Neural cell (in vitro differentiated cells): ENCODE measurements at regions not wholly inside any gene's neighbourhood (a gene's known extent, or its start where the extent isn't known, plus 50 kb on each side); places are given as distances from the start of the nearest gene placed in this dataset.

ENCODE experiments used
- H2AFZ ChIP-seq: fragments of 200-600, 300-800 bp; sonication (generic), shearing (Covaris generic); 2 replicates; pipeline ENCODE4 v1.6.0; 2014; ENCODE audit warnings: low read depth, mild to moderate bottlenecking, antibody characterized with exemption, low read length, moderate library complexity
- H3F3A ChIP-seq: fragments of 200-600 bp; shearing (Covaris generic); 2 replicates; pipeline ENCODE4 v1.6.1; 2016; ENCODE audit warnings: mild to moderate bottlenecking, moderate library complexity, mixed read lengths, antibody characterized with exemption, low read length; ENCODE audit not compliant: insufficient read depth, poor library complexity, severe bottlenecking
- H3K27ac ChIP-seq: fragments of 200-600, 300-800 bp; sonication (generic), shearing (Covaris generic); 2 replicates; pipeline ENCODE4 v1.5.1; 2014; ENCODE audit warnings: mild to moderate bottlenecking, low read length, moderate library complexity
- H3K27me3 ChIP-seq: fragments of 300-800, 200-600 bp; sonication (generic), shearing (Covaris generic); 2 replicates; pipeline ENCODE4 v1.6.0; 2014; ENCODE audit warnings: mild to moderate bottlenecking, low read depth, low read length, moderate library complexity; ENCODE audit not compliant: insufficient read depth
- H3K36me3 ChIP-seq: fragments of 300-800, 200-600 bp; sonication (generic), shearing (Covaris generic); 2 replicates; pipeline ENCODE4 v1.5.1; 2014; ENCODE audit warnings: mild to moderate bottlenecking, antibody characterized with exemption, low read length, moderate library complexity; ENCODE audit not compliant: insufficient read depth
- H3K4me2 ChIP-seq: fragments of 300-800, 200-600 bp; sonication (generic), shearing (Covaris generic); 2 replicates; pipeline ENCODE4 v1.6.0; 2014; ENCODE audit warnings: mild to moderate bottlenecking, low read length
- H3K4me3 ChIP-seq: fragments of 300-800, 200-600 bp; sonication (generic), shearing (Covaris generic); 2 replicates; pipeline ENCODE4 v1.5.1; 2014; ENCODE audit warnings: mild to moderate bottlenecking, low read length, moderate library complexity
- H3K79me2 ChIP-seq: fragments of 200-600 bp; shearing (Covaris generic); replicated peaks from 2 replicates; pipeline ENCODE4 v1.6.0; 2014; ENCODE audit warnings: mild to moderate bottlenecking, low read length, moderate library complexity; ENCODE audit not compliant: insufficient read depth
- H3K9ac ChIP-seq: fragments of 300-800, 200-600 bp; sonication (generic), shearing (Covaris generic); 2 replicates; pipeline ENCODE4 v1.6.1; 2016; ENCODE audit warnings: mild to moderate bottlenecking, low read length, mixed read lengths
- H3K9me2 ChIP-seq: fragments of 200-600 bp; shearing (Covaris generic); 2 replicates; pipeline ENCODE4 v1.6.1; 2016; ENCODE audit warnings: mild to moderate bottlenecking, low read length, mixed read lengths; ENCODE audit not compliant: insufficient read depth
- H3K9me3 ChIP-seq: fragments of 200-600, 300-800 bp; sonication (generic), shearing (Covaris generic); 2 replicates; pipeline ENCODE4 v1.6.1; 2016; ENCODE audit warnings: mild to moderate bottlenecking, mixed run types, low read length, moderate library complexity, mixed read lengths
- H4K20me1 ChIP-seq: fragments of 200-600 bp; shearing (Covaris generic); 2 replicates; pipeline ENCODE4 v1.6.1; 2016; ENCODE audit warnings: mild to moderate bottlenecking, mixed run types; ENCODE audit not compliant: insufficient read depth
- EP300 ChIP-seq: fragments of 450-650 bp; conservative IDR thresholded peaks from 2 replicates; pipeline ENCODE4 v1.6.1; 2014; ENCODE audit warnings: antibody characterized with exemption, mild to moderate bottlenecking, moderate library complexity; ENCODE audit not compliant: poor library complexity, severe bottlenecking
- EZH2 ChIP-seq: fragments of 200-600, 300-800 bp; shearing (Covaris generic), sonication (generic); IDR thresholded peaks from 2 replicates; pipeline ENCODE4 v1.6.1; 2014; ENCODE audit warnings: antibody characterized with exemption, low read length, borderline replicate concordance, mild to moderate bottlenecking; ENCODE audit not compliant: insufficient read depth, poor library complexity, severe bottlenecking
- MXI1 ChIP-seq: fragments of 450-650 bp; conservative IDR thresholded peaks from 2 replicates; pipeline ENCODE4 v1.6.1; 2014; ENCODE audit warnings: antibody characterized with exemption, mild to moderate bottlenecking; ENCODE audit not compliant: poor library complexity, severe bottlenecking
- POLR2AphosphoS5 ChIP-seq: IDR thresholded peaks from 2 replicates; pipeline ENCODE4 v1.6.1; 2012
- RAD21 ChIP-seq: fragments of 450-650 bp; conservative IDR thresholded peaks from 2 replicates; pipeline ENCODE4 v1.6.1; 2014; ENCODE audit warnings: antibody characterized with exemption, mild to moderate bottlenecking, moderate library complexity
- SMC3 ChIP-seq: fragments of 450-650 bp; conservative IDR thresholded peaks from 2 replicates; pipeline ENCODE4 v1.6.1; 2014; ENCODE audit warnings: antibody characterized with exemption, mild to moderate bottlenecking, moderate library complexity; ENCODE audit not compliant: poor library complexity
- TAF1 ChIP-seq: IDR thresholded peaks from 2 replicates; pipeline ENCODE4 v1.6.1; 2012; ENCODE audit warnings: low read depth
- TF ChIP-seq, protein P1 (sequence below): fragments of 450-650 bp; IDR thresholded peaks from 2 replicates; pipeline ENCODE4 v1.5.1; 2014; ENCODE audit warnings: antibody characterized with exemption, mild to moderate bottlenecking, moderate library complexity; ENCODE audit not compliant: poor library complexity, severe bottlenecking
- TF ChIP-seq, protein P2 (sequence below): IDR thresholded peaks from 2 replicates; pipeline ENCODE4 v1.6.1; 2012; ENCODE audit warnings: borderline replicate concordance

DNA sequence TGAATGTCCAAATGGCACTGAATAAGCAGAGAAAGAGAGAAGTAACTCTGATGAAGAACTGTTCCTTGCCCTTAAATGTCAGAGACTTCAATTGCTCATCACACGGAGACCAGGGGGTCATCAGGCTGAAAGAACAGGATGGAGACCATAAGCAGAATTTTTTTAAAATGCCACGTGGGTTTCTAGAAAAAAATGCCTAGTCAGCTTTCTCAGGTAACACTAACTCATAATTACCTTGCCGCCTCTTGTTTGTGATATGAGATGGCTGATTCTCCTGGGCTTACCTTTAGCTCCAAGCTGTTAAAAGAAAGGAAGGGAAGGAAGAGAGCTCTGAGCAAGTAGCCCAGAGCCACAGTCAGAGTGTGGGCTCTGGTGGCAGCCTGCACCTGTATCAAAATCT, 372.0 kb downstream of the GPAM start:
- TF ChIP-seq, protein P1, sequence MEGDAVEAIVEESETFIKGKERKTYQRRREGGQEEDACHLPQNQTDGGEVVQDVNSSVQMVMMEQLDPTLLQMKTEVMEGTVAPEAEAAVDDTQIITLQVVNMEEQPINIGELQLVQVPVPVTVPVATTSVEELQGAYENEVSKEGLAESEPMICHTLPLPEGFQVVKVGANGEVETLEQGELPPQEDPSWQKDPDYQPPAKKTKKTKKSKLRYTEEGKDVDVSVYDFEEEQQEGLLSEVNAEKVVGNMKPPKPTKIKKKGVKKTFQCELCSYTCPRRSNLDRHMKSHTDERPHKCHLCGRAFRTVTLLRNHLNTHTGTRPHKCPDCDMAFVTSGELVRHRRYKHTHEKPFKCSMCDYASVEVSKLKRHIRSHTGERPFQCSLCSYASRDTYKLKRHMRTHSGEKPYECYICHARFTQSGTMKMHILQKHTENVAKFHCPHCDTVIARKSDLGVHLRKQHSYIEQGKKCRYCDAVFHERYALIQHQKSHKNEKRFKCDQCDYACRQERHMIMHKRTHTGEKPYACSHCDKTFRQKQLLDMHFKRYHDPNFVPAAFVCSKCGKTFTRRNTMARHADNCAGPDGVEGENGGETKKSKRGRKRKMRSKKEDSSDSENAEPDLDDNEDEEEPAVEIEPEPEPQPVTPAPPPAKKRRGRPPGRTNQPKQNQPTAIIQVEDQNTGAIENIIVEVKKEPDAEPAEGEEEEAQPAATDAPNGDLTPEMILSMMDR: no peak
- TF ChIP-seq RAD21 (no peak), TAF1 (no peak), SMC3 (no peak), POLR2AphosphoS5 (no peak), MXI1 (no peak), EZH2 (no peak), EP300 (no peak)
- TF ChIP-seq, protein P2, sequence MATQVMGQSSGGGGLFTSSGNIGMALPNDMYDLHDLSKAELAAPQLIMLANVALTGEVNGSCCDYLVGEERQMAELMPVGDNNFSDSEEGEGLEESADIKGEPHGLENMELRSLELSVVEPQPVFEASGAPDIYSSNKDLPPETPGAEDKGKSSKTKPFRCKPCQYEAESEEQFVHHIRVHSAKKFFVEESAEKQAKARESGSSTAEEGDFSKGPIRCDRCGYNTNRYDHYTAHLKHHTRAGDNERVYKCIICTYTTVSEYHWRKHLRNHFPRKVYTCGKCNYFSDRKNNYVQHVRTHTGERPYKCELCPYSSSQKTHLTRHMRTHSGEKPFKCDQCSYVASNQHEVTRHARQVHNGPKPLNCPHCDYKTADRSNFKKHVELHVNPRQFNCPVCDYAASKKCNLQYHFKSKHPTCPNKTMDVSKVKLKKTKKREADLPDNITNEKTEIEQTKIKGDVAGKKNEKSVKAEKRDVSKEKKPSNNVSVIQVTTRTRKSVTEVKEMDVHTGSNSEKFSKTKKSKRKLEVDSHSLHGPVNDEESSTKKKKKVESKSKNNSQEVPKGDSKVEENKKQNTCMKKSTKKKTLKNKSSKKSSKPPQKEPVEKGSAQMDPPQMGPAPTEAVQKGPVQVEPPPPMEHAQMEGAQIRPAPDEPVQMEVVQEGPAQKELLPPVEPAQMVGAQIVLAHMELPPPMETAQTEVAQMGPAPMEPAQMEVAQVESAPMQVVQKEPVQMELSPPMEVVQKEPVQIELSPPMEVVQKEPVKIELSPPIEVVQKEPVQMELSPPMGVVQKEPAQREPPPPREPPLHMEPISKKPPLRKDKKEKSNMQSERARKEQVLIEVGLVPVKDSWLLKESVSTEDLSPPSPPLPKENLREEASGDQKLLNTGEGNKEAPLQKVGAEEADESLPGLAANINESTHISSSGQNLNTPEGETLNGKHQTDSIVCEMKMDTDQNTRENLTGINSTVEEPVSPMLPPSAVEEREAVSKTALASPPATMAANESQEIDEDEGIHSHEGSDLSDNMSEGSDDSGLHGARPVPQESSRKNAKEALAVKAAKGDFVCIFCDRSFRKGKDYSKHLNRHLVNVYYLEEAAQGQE: no peak
- H3K36me3 ChIP-seq: no peaks in the 10 kb centered on the region
- no peaks in the 10 kb centered on the region for H3K9me2 ChIP-seq

DNA sequence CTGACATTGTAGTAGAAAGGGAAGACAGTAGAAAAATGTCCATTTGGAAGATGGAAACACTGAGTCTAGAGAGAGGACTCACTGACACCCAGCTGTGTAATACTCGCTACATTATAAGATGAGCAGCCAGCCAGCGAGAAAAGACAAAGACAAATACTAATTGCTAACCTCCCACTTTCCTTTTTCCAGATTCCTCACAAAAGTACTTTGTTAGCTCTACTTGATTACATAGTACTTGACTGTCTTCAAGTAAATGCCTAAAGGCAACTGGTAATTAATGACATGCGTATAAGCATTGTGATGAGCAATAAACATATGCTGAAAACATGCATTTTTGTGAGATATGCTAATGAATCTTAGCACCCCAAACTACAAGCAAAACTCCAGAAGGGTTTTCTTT, 363.1 kb downstream of the GPAM start:
- Histone ChIP-seq H3K9me2 (no peaks in the 10 kb centered on the region), H3K27ac (no peak overlapping the region), H3K27me3 (no peaks in the 10 kb centered on the region), H3K79me2 (no peaks in the 10 kb centered on the region), H3K9ac (no peak overlapping the region), H3F3A (no peaks in the 10 kb centered on the region), H3K4me2 (no peak overlapping the region), H4K20me1 (no peaks in the 10 kb centered on the region), H3K36me3 (no peaks in the 10 kb centered on the region), H3K4me3 (no peak overlapping the region), H2AFZ (no peak overlapping the region), H3K9me3 (no peaks in the 10 kb centered on the region)
- TF ChIP-seq EZH2: no peak
- TF ChIP-seq, protein P1: no peak

More for the DNA sequence above, 372.0 kb downstream of the GPAM start:
- no peaks in the 10 kb centered on the region for H3K27me3 ChIP-seq
- H3F3A ChIP-seq: no peaks in the 10 kb centered on the region
- no peak overlapping the region for H3K4me2 ChIP-seq
- no peak overlapping the region for H3K4me3 ChIP-seq
- no peak overlapping the region for H2AFZ ChIP-seq
- H3K9ac ChIP-seq: no peak overlapping the region
- no peaks in the 10 kb centered on the region for H4K20me1 ChIP-seq
- no peak overlapping the region for H3K27ac ChIP-seq
- H3K79me2 ChIP-seq: no peaks in the 10 kb centered on the region
- no peaks in the 10 kb centered on the region for H3K9me3 ChIP-seq
